Panc1 (cell line): ENCODE measurements at regions not wholly inside any gene's neighbourhood (a gene's known extent, or its start where the extent isn't known, plus 50 kb on each side); places are given as distances from the start of the nearest gene placed in this dataset.

Experiments
- ATAC-seq: fragments of 200-7000 bp; cut with Tn5 transposase; 2 replicates; pipeline ENCODE4 v1.9.1; 2020; ENCODE audit warnings: mild to moderate bottlenecking, moderate library complexity
- BruUV-seq: library from RNA; stranded (reverse); fragments of 400-500 nt; replicated peaks from 2 replicates; lab custom pipeline; 2021; lab: Mats Ljungman, UMichigan
- CTCF ChIA-PET: fragments of 300-600 bp; sonication (Branson Sonifier 250); formaldehyde crosslinking; loops from one replicate; lab custom pipeline; 2022; ENCODE audit warnings: antibody characterized with exemption; lab: Charles Lee
- POLR2A ChIA-PET: fragments of 300-600 bp; sonication (Branson Sonifier 250); formaldehyde crosslinking; loops from one replicate; lab custom pipeline; 2022; ENCODE audit warnings: antibody characterized with exemption; lab: Charles Lee
- DNase-seq: peaks from one replicate; pipeline ENCODE4 v3.0.0-alpha.2; 2010; ENCODE audit warnings: low read depth, low spot score
- H3K27ac ChIP-seq: 2 replicates; pipeline ENCODE4 v1.5.1; 2011; ENCODE audit warnings: mild to moderate bottlenecking, low read length, inconsistent platforms
- H3K27me3 ChIP-seq: fragments of 200-500 bp; sonication (Bioruptor generic); 2 replicates; pipeline ENCODE4 v1.6.0; 2014; ENCODE audit warnings: low read length, inconsistent platforms; ENCODE audit not compliant: control insufficient read depth, insufficient read depth
- H3K36me3 ChIP-seq: fragments of 200-500 bp; sonication (Bioruptor generic); 2 replicates; pipeline ENCODE4 v1.5.1; 2014; ENCODE audit warnings: inconsistent platforms, mild to moderate bottlenecking, low read length, moderate library complexity; ENCODE audit not compliant: control insufficient read depth, insufficient read depth
- H3K4me1 ChIP-seq: 2 replicates; pipeline ENCODE4 v1.5.1; 2011; ENCODE audit warnings: inconsistent platforms, mild to moderate bottlenecking, low read length, moderate library complexity; ENCODE audit not compliant: control insufficient read depth, insufficient read depth
- H3K4me3 ChIP-seq, 2 experiments: 2 replicates each; pipeline ENCODE4 v1.5.1; 2011 to 2012; ENCODE audit warnings: low read depth in 2 of 2, low read length in 2 of 2, mild to moderate bottlenecking in 2 of 2, inconsistent platforms in 1 of 2, moderate library complexity in 1 of 2
- H3K9me3 ChIP-seq: fragments of 200-500 bp; sonication (Bioruptor generic); 2 replicates; pipeline ENCODE4 v1.5.1; 2014; ENCODE audit warnings: low read depth, mild to moderate bottlenecking, inconsistent platforms, low read length, moderate library complexity; ENCODE audit not compliant: control insufficient read depth, insufficient read depth
- CTCF ChIP-seq: fragments of 450-650 bp; IDR thresholded peaks from 2 replicates; pipeline ENCODE4 v1.5.1; 2017; ENCODE audit warnings: mild to moderate bottlenecking
- POLR2AphosphoS5 ChIP-seq: IDR thresholded peaks from 2 replicates; pipeline ENCODE4 v1.6.1; 2012; ENCODE audit warnings: mild to moderate bottlenecking, low read depth, low read length, moderate library complexity
- REST ChIP-seq, 2 experiments: IDR thresholded peaks; 2 replicates each; pipeline ENCODE4 v1.6.1; 2011 to 2012; ENCODE audit warnings: low read depth in 2 of 2, control low read depth in 1 of 2, low read length in 1 of 2, mild to moderate bottlenecking in 1 of 2, moderate library complexity in 1 of 2; ENCODE audit not compliant: insufficient read depth in 1 of 2
- SIN3A ChIP-seq: IDR thresholded peaks from 2 replicates; pipeline ENCODE4 v1.6.1; 2012; ENCODE audit warnings: low read depth, mild to moderate bottlenecking, low read length, moderate library complexity, borderline replicate concordance; ENCODE audit not compliant: insufficient read depth
- TCF7L2 ChIP-seq: IDR thresholded peaks from 2 replicates; pipeline ENCODE4 v1.6.1; 2011; ENCODE audit warnings: mild to moderate bottlenecking, low read depth, low read length, inconsistent platforms
- in situ Hi-C: cut with HindIII; loops from 2 replicates; pipeline ENCODE4 v1.10.0; 2016; ENCODE audit warnings: low sequenced_read_pairs, low pct_unique_long_range_greater_than_20kb
- intact Hi-C: fragments of 100-400 bp; cut with micrococcal nuclease; formaldehyde crosslinking; loops from one replicate; pipeline ENCODE4 v1.10.0; 2022; ENCODE audit not compliant: unreplicated experiment

GRCh38 chr6:169978615-169979161 is 227.3 kb downstream of the ERMARD start:
- Histone ChIP-seq H3K27ac (no peak overlapping the region), H3K27me3 (peaks cover 14% of the 10 kb centered on the region; the same call in 1 of the 2 replicates), H3K4me1 (no peaks in the 10 kb centered on the region), H3K9me3 (no peaks in the 10 kb centered on the region), H3K4me3 (no peak overlapping the region), H3K36me3 (no peaks in the 10 kb centered on the region)
- CTCF ChIA-PET, result no interaction called here
- BruUV-seq, result no TSS peak
- in situ Hi-C loops, result no loop called here
- DNase-seq, result no peak
- POLR2A ChIA-PET, result no interaction called here
- ATAC-seq, result no peak
- intact Hi-C loops, result no loop called here
- TF ChIP-seq CTCF (no peak), REST (IDR thresholded peaks at IDR 0.05; ENCODE audit: insufficient read depth in 1 of 2, low read depth in 2 of 2, low read length in 1 of 2) (no peak), TCF7L2 (no peak), POLR2AphosphoS5 (no peak), SIN3A (no peak)

- no TSS peak for BruUV-seq
- in situ Hi-C loops, result no loop called here
- Histone ChIP-seq H3K27me3 (peaks cover 14% of the 10 kb centered on the region; the same call in 1 of the 2 replicates), H3K9me3 (no peaks in the 10 kb centered on the region), H3K27ac (no peak overlapping the region), H3K36me3 (no peaks in the 10 kb centered on the region), H3K4me1 (no peaks in the 10 kb centered on the region), H3K4me3 (no peak overlapping the region)
- DNase-seq, result no peak
- CTCF ChIA-PET, result no interaction called here
- intact Hi-C loops, result no loop called here
- TF ChIP-seq TCF7L2 (no peak), POLR2AphosphoS5 (no peak), CTCF (no peak), SIN3A (no peak), REST (IDR thresholded peaks at IDR 0.05; ENCODE audit: insufficient read depth in 1 of 2, low read depth in 2 of 2, low read length in 1 of 2) (no peak)
- no peak for ATAC-seq
- POLR2A ChIA-PET, result no interaction called here
Observed at GRCh38 chr6:169977434-169978265, 226.2 kb downstream of the ERMARD start.
